ENCODE measurements at regions not wholly inside any gene's neighbourhood (a gene's known extent, or its start where the extent isn't known, plus 50 kb on each side); places are given as distances from the start of the nearest gene placed in this dataset.

GRCh38 chr6:19268718-19269117 lies 568.5 kb upstream of the ID4 start:
- TF ChIP-seq BHLHE40 (IDR thresholded peaks at IDR 0.05; ENCODE audit: borderline replicate concordance) (no peak), SUZ12 (IDR thresholded peaks at IDR 0.05) (no peak), HDGF (IDR thresholded peaks at IDR 0.05; ENCODE audit: borderline replicate concordance) (no peak), ZNF384 (IDR thresholded peaks at IDR 0.05) (no peak), FOXM1 (IDR thresholded peaks at IDR 0.05; ENCODE audit: borderline replicate concordance) (no peak), FOXA1 (IDR thresholded peaks at IDR 0.05) (no peak), L3MBTL2 (conservative IDR thresholded peaks at IDR 0.05) (no peak), SP1 (IDR thresholded peaks at IDR 0.05) (no peak), ARNT (IDR thresholded peaks at IDR 0.05) (no peak), ELF4 (IDR thresholded peaks at IDR 0.05) (no peak), LEF1 (IDR thresholded peaks at IDR 0.05; ENCODE audit: borderline replicate concordance) (no peak)

All from HEK293T (cell line).